Ovary (tissue), 7 donors: ENCODE measurements at regions not wholly inside any gene's neighbourhood (a gene's known extent, or its start where the extent isn't known, plus 50 kb on each side); places are given as distances from the start of the nearest gene placed in this dataset.

Experiments
- DNase-seq, 5 donors: peaks; one replicate each; pipeline ENCODE4 v3.0.0-alpha.2; 2019 to 2020
- H3K27ac ChIP-seq, 2 donors: fragments of 200-600 bp; one replicate each; pipeline versions ENCODE4 v1.5.1 to v1.8.0; 2019 to 2022
- H3K27me3 ChIP-seq: fragments of 200-600 bp; one replicate; pipeline ENCODE4 v1.8.0; 2022
- H3K36me3 ChIP-seq: fragments of 200-600 bp; sonication (generic); one replicate; pipeline ENCODE4 v1.5.1; 2019
- H3K4me1 ChIP-seq: one replicate; pipeline ENCODE4 v1.8.1; 2013; ENCODE audit warnings: mild to moderate bottlenecking, moderate library complexity; ENCODE audit not compliant: insufficient read depth
- H3K4me3 ChIP-seq: fragments of 200-600 bp; sonication (generic); one replicate; pipeline ENCODE4 v1.5.1; 2017
- H3K9me3 ChIP-seq, 2 donors: fragments of 200-600 bp in 1 of 2; sonication (generic) in 1 of 2; one replicate each; pipeline versions ENCODE4 v1.5.1 to v1.8.1; 2013 to 2019; ENCODE audit warnings: mild to moderate bottlenecking in 1 of 2, moderate library complexity in 1 of 2
- EP300 ChIP-seq: sonication (generic); formaldehyde crosslinking; IDR thresholded peaks from one replicate; pipeline ENCODE4 v1.6.1; 2017; ENCODE audit warnings: antibody characterized with exemption
- POLR2A ChIP-seq: fragments of 450-650 bp; IDR thresholded peaks from one replicate; pipeline ENCODE4 v1.6.1; 2017; ENCODE audit warnings: antibody characterized with exemption, mild to moderate bottlenecking, moderate library complexity
- WGBS, 3 donors: extraction: QIAGEN DNeasy Blood & Tissue Kit in 1 of 3; methylation state at CpG; one replicate each; pipeline versions ENCODE4 v1.1.5 to v1.1.7; 2013 to 2017; 5-methylcytosine and 5-hydroxymethylcytosine counted together
- intact Hi-C, 4 donors: fragments of 100-400 bp; cut with DNase I; formaldehyde crosslinking; loops; one replicate each; pipeline versions ENCODE4 v1.11.0 to v1.15.1; 2022 to 2023
- TF ChIP-seq, protein P1 (sequence below), 3 donors: fragments of 450-650 bp in 2 of 3; fragments of 200-600 bp in 1 of 3; IDR thresholded peaks; one replicate each; pipeline versions ENCODE4 v1.5.1 to v1.8.0; 2016 to 2022; ENCODE audit warnings: antibody characterized with exemption in 3 of 3, mild to moderate bottlenecking in 1 of 3
- donor health status: DM: no; HTN: no; CAD: no; lungs with moderate emphysema.
- donor health status: DM: no; HTN: no; CAD: no.
- donor health status: Bipolar disorder and iron deficiency.
- donor health status: DM: no; HTN: no; CAD: no.
- donor health status: DM: yes; HTN: yes; CAD: no.

DNA sequence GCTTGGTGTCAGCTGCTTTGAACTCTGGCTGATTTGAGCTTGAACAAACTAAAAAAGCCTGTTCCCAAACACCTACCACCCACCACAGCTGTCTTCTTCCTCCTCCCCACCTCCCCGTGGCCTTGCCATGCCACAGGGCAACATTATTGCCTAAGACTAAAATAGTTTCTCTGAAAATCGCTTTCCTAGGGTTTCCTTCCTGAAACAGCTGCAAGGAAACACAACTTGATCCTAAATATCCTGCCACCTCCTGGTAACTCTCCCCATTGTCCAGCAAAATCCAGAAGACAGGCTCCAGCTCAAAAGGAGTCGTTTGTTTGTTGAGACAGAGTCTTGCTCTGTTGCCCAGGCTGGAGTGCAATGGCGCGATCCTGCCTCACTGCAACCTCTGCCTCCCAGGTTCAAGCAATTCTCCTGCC, 193.9 kb upstream of the TPM1 start:
- Histone ChIP-seq H3K36me3 (no peaks in the 10 kb centered on the region), H3K27ac (no peak overlapping the region), H3K4me1 (no peaks in the 10 kb centered on the region), H3K9me3 (no peaks in the 10 kb centered on the region), H3K4me3 (no peak overlapping the region), H3K27me3 (no peaks in the 10 kb centered on the region)
- intact Hi-C loops, result loop anchor here (1.0 to 10.0 kb wide), 5 partner anchors 194 to 246 kb away; partner anchors contain the start of gene TPM1 (in 2 of the 4)
- DNase-seq, result no peak
- no peak for TF ChIP-seq EP300
- TF ChIP-seq, protein P1, sequence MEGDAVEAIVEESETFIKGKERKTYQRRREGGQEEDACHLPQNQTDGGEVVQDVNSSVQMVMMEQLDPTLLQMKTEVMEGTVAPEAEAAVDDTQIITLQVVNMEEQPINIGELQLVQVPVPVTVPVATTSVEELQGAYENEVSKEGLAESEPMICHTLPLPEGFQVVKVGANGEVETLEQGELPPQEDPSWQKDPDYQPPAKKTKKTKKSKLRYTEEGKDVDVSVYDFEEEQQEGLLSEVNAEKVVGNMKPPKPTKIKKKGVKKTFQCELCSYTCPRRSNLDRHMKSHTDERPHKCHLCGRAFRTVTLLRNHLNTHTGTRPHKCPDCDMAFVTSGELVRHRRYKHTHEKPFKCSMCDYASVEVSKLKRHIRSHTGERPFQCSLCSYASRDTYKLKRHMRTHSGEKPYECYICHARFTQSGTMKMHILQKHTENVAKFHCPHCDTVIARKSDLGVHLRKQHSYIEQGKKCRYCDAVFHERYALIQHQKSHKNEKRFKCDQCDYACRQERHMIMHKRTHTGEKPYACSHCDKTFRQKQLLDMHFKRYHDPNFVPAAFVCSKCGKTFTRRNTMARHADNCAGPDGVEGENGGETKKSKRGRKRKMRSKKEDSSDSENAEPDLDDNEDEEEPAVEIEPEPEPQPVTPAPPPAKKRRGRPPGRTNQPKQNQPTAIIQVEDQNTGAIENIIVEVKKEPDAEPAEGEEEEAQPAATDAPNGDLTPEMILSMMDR (IDR thresholded peaks at IDR 0.05), result no peak
- TF ChIP-seq POLR2A, result no peak
- WGBS, 3 donors, result 30 to 42% (median 36%) methylated on average over 5 of the region's 5 CpGs

DNA sequence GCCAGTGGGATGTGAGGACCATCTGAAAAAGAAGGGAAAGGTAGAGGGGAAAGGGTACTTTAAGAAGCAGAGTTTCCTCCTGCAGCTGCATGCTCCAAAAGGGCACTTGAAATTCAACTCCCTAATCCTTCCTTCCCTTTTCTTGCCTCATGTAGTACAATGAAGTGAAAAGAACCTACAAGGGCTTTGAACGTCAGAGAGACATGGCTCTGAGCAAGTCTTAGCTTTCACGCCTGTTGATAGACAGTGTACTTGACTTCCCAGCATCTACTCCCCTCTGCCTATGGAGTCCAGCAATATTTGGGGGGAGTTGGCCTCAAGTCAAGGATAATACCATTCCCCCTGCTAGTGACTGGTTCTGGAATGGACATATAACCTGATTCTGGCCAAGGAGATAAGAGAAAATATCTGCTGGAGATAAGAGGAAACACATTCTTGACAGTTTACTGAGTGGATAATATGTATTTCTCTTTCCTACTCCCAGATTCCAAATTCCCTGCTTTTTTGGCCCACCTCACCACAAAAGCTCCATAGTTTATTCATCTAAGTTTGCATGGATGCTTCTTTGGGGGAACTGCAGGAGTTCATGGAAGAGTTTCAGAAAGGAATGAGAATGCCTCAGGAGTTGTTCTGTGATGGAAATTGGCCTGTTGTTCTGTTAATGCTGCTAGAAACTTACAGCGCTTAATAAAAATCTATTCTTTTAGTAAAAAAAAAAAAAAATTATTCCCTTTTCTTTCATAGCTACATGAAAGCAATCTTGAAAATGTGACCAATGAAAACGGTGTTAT, 193.0 kb upstream of the TPM1 start:
- Histone ChIP-seq H3K36me3 (no peaks in the 10 kb centered on the region), H3K27me3 (no peaks in the 10 kb centered on the region), H3K27ac (no peak overlapping the region), H3K4me3 (no peak overlapping the region), H3K4me1 (no peaks in the 10 kb centered on the region), H3K9me3 (no peaks in the 10 kb centered on the region)
- intact Hi-C loops, result loop anchor here (5.0 to 10.0 kb wide), 4 partner anchors 193 to 245 kb away; partner anchors contain the start of gene TPM1 (in 2 of the 4)
- DNase-seq, result no peak
- TF ChIP-seq EP300 (no peak), POLR2A (no peak)
- TF ChIP-seq, protein P1 (IDR thresholded peaks at IDR 0.05), result no peak
- 68 to 75% (median 70%) methylated on average over 4 of the region's 4 CpGs for WGBS, 3 donors

GRCh38 chr15:62850318-62850717, 192.2 kb upstream of the TPM1 start:
- intact Hi-C loops, result no loop called here
- DNase-seq, result no peak
- TF ChIP-seq POLR2A, result no peak
- no peak for TF ChIP-seq EP300
- TF ChIP-seq, protein P1 (IDR thresholded peaks at IDR 0.05), result no peak
- no peak overlapping the region for H3K4me3 ChIP-seq
- no peaks in the 10 kb centered on the region for H3K4me1 ChIP-seq
- no peak overlapping the region for H3K27ac ChIP-seq
- 95 to 96% (median 96%) methylated on average over 9 of the region's 9 CpGs for WGBS, 3 donors
- H3K27me3 ChIP-seq, result no peaks in the 10 kb centered on the region
- no peaks in the 10 kb centered on the region for H3K36me3 ChIP-seq
- no peaks in the 10 kb centered on the region for H3K9me3 ChIP-seq

- H3K4me1 ChIP-seq, result no peaks in the 10 kb centered on the region
- H3K4me3 ChIP-seq, result no peak overlapping the region
- no peaks in the 10 kb centered on the region for H3K36me3 ChIP-seq
- no peaks in the 10 kb centered on the region for H3K9me3 ChIP-seq
- 83 to 92% (median 85%) methylated on average over 9 of the region's 9 CpGs for WGBS, 3 donors
- TF ChIP-seq EP300, result no peak
- TF ChIP-seq, protein P1 (IDR thresholded peaks at IDR 0.05), result no peak
- no peak for TF ChIP-seq POLR2A
- DNase-seq, result no peak
- H3K27me3 ChIP-seq, result no peaks in the 10 kb centered on the region
- intact Hi-C loops, result no loop called here
- no peak overlapping the region for H3K27ac ChIP-seq
Measured at GRCh38 chr15:62850791-62851291, 191.7 kb upstream of the TPM1 start.
